ENCODE measurements at regions not wholly inside any gene's neighbourhood (a gene's known extent, or its start where the extent isn't known, plus 50 kb on each side); places are given as distances from the start of the nearest gene placed in this dataset.

GRCh38 chr6:125431971-125432370, 130.2 kb upstream of the HDDC2 start:
- TF ChIP-seq CTCF (IDR thresholded peaks at IDR 0.05) = no peak
- TF ChIP-seq POLR2A (IDR thresholded peaks at IDR 0.05) = no peak
